A673 (cell line): ENCODE measurements at regions not wholly inside any gene's neighbourhood (a gene's known extent, or its start where the extent isn't known, plus 50 kb on each side); places are given as distances from the start of the nearest gene placed in this dataset.

Experiments used
- BruUV-seq: library from RNA; stranded (reverse); fragments of 400-500 nt; replicated peaks from 2 replicates; lab custom pipeline; 2021; lab: Mats Ljungman, UMichigan
- CTCF ChIA-PET: fragments of 300-600 bp; sonication (Branson Sonifier 250); formaldehyde crosslinking; loops from one replicate; lab custom pipeline; 2022; ENCODE audit warnings: antibody characterized with exemption; lab: Charles Lee
- POLR2A ChIA-PET: fragments of 300-600 bp; sonication (Branson Sonifier 250); formaldehyde crosslinking; loops from one replicate; lab custom pipeline; 2022; ENCODE audit warnings: antibody characterized with exemption; ENCODE audit not compliant: low non-redundant PET; lab: Charles Lee
- DNase-seq: peaks from one replicate; pipeline ENCODE4 v3.0.0-alpha.2; 2015; ENCODE audit warnings: low spot score
- H3K27ac ChIP-seq: fragments of 200-600 bp; sonication (generic); 2 replicates; pipeline ENCODE4 v1.5.1; 2016; ENCODE audit warnings: mixed run types, low read depth, mild to moderate bottlenecking, mixed read lengths, antibody characterized with exemption, low read length; ENCODE audit not compliant: poor library complexity, severe bottlenecking
- H3K27me3 ChIP-seq: fragments of 200-600 bp; sonication (generic); replicated peaks from 2 replicates; pipeline ENCODE4 v1.6.1; 2017; ENCODE audit warnings: mixed run types, low read depth, mild to moderate bottlenecking, mixed read lengths, antibody characterized with exemption, low read length; ENCODE audit not compliant: insufficient read depth, poor library complexity
- H3K36me3 ChIP-seq: fragments of 200-600 bp; sonication (generic); 2 replicates; pipeline ENCODE4 v1.6.1; 2016; ENCODE audit warnings: mixed run types, mild to moderate bottlenecking, mixed read lengths, antibody characterized with exemption, low read length; ENCODE audit not compliant: insufficient read depth, poor library complexity, severe bottlenecking
- H3K4me1 ChIP-seq: fragments of 200-600 bp; sonication (generic); 2 replicates; pipeline ENCODE4 v1.6.1; 2017; ENCODE audit warnings: mixed run types, mild to moderate bottlenecking, mixed read lengths, antibody characterized with exemption, low read length; ENCODE audit not compliant: insufficient read depth, poor library complexity, severe bottlenecking
- H3K4me3 ChIP-seq: fragments of 200-600 bp; sonication (generic); 2 replicates; pipeline ENCODE4 v1.5.1; 2016; ENCODE audit warnings: low read depth, mixed run types, mild to moderate bottlenecking, mixed read lengths, low read length; ENCODE audit not compliant: poor library complexity, severe bottlenecking
- H3K9me3 ChIP-seq: fragments of 200-600 bp; sonication (generic); 2 replicates; pipeline ENCODE4 v1.6.1; 2016; ENCODE audit warnings: mixed run types, low read depth, mild to moderate bottlenecking, mixed read lengths, antibody characterized with exemption, low read length; ENCODE audit not compliant: poor library complexity, severe bottlenecking
- CTCF ChIP-seq: fragments of 300-800, 200-600 bp; sonication (generic); conservative IDR thresholded peaks from 2 replicates; pipeline ENCODE4 v1.5.1; 2017; ENCODE audit warnings: low read depth, mild to moderate bottlenecking, antibody characterized with exemption, low read length, moderate library complexity, mixed read lengths
- EZH2 ChIP-seq: fragments of 200-600 bp; sonication (generic); IDR thresholded peaks from 2 replicates; pipeline ENCODE4 v1.6.1; 2017; ENCODE audit warnings: borderline replicate concordance, low read depth, mild to moderate bottlenecking, mixed read lengths, antibody characterized with exemption, low read length; ENCODE audit not compliant: poor library complexity, severe bottlenecking
- intact Hi-C: fragments of 100-400 bp; cut with micrococcal nuclease; formaldehyde crosslinking; loops from one replicate; pipeline ENCODE4 v1.10.0; 2022; ENCODE audit not compliant: unreplicated experiment

DNA sequence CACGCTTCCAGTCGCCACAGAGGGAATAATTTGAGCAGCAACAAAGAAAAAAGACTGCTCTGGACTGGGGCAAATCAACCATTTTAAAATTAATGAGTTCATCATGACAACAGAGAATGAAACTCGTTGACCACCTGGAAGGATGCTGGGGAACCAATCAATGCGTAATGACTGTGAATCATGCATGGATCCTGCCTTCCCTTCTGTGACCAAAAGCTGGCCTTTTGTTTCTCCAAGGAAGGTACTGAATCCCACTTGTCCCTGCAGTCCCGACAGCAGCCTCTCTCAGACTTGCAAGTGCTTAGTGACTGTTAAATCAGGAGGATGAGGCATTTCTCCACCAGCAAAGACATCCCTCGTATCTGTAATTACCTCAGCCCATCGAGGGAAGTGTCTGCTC, 68.0 kb upstream of the TNS3 start:
- Histone ChIP-seq H3K4me3 (no peak overlapping the region), H3K9me3 (peaks cover 4% of the 10 kb centered on the region), H3K36me3 (no peaks in the 10 kb centered on the region), H3K4me1 (no peaks in the 10 kb centered on the region), H3K27ac (no peak overlapping the region), H3K27me3 (no peaks in the 10 kb centered on the region)
- ChIA-PET POLR2A (no interaction called here), CTCF (no interaction called here)
- intact Hi-C loops, result no loop called here
- no TSS peak for BruUV-seq
- no peak for DNase-seq
- no peak for TF ChIP-seq CTCF
- no peak for TF ChIP-seq EZH2

- intact Hi-C loops, result no loop called here
- no peak for DNase-seq
- Histone ChIP-seq H3K4me3 (no peak overlapping the region), H3K4me1 (no peaks in the 10 kb centered on the region), H3K27ac (no peak overlapping the region), H3K27me3 (no peaks in the 10 kb centered on the region), H3K9me3 (peaks cover 9% of the 10 kb centered on the region), H3K36me3 (no peaks in the 10 kb centered on the region)
- TF ChIP-seq EZH2, result no peak
- no peak for TF ChIP-seq CTCF
- no TSS peak for BruUV-seq
- ChIA-PET POLR2A (no interaction called here), CTCF (no interaction called here)
These were observed 66.5 kb upstream of the TNS3 start for GRCh38 chr7:47648275-47648925.

DNA sequence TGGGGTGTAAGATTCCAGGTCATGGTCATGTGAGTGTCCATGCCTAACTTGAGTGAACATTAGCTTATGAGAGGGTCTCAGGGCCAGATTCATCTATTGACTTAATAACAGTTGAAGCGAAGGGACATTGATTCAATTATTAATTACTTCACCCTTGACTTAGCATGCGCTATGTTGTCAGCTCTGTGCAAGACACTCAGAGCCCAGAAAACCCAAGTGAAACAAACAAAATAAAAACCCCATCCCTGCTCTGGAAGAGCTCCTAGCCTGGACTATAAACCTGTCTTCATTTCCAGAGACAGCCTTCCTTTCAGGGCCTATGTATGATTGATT, 66.0 kb upstream of the TNS3 start:
- DNase-seq, result no peak
- H3K4me1 ChIP-seq, result no peaks in the 10 kb centered on the region
- H3K27ac ChIP-seq, result no peak overlapping the region
- POLR2A ChIA-PET, result no interaction called here
- no peak overlapping the region for H3K4me3 ChIP-seq
- H3K27me3 ChIP-seq, result no peaks in the 10 kb centered on the region
- intact Hi-C loops, result no loop called here
- TF ChIP-seq EZH2 (no peak), CTCF (no peak)
- H3K36me3 ChIP-seq, result no peaks in the 10 kb centered on the region
- CTCF ChIA-PET, result no interaction called here
- H3K9me3 ChIP-seq, result peaks cover 9% of the 10 kb centered on the region
- no TSS peak for BruUV-seq
